ENCODE measurements at regions not wholly inside any gene's neighbourhood (a gene's known extent, or its start where the extent isn't known, plus 50 kb on each side); places are given as distances from the start of the nearest gene placed in this dataset.
"Not testable (repeated sequence)": the region's sequence is repeated elsewhere in the genome, so short reads cannot be mapped to it uniquely, and the experiment has no call there.

GRCh38 chr14:45947830-45948229 lies 694.8 kb upstream of the MIS18BP1 start:
- TF ChIP-seq, protein P1, sequence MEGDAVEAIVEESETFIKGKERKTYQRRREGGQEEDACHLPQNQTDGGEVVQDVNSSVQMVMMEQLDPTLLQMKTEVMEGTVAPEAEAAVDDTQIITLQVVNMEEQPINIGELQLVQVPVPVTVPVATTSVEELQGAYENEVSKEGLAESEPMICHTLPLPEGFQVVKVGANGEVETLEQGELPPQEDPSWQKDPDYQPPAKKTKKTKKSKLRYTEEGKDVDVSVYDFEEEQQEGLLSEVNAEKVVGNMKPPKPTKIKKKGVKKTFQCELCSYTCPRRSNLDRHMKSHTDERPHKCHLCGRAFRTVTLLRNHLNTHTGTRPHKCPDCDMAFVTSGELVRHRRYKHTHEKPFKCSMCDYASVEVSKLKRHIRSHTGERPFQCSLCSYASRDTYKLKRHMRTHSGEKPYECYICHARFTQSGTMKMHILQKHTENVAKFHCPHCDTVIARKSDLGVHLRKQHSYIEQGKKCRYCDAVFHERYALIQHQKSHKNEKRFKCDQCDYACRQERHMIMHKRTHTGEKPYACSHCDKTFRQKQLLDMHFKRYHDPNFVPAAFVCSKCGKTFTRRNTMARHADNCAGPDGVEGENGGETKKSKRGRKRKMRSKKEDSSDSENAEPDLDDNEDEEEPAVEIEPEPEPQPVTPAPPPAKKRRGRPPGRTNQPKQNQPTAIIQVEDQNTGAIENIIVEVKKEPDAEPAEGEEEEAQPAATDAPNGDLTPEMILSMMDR (IDR thresholded peaks at IDR 0.05; ENCODE audit: borderline replicate concordance, insufficient read depth, low read depth, low read length), result no peak

GRCh38 chr14:45946251-45946650 lies 693.2 kb upstream of the MIS18BP1 start:
- TF ChIP-seq, protein P1 (IDR thresholded peaks at IDR 0.05; ENCODE audit: borderline replicate concordance, insufficient read depth, low read depth, low read length), result no peak
- no peak overlapping the region for H3K4me3 ChIP-seq (ENCODE audit: low read depth, low read length)

More at GRCh38 chr14:45947830-45948229, 694.8 kb upstream of the MIS18BP1 start:
- H3K4me3 ChIP-seq (ENCODE audit: low read depth, low read length), result no peak overlapping the region

GRCh38 chr14:45940318-45940717 lies 687.3 kb upstream of the MIS18BP1 start:
- no peak overlapping the region for H3K4me3 ChIP-seq (ENCODE audit: low read depth, low read length)
- TF ChIP-seq, protein P1 (IDR thresholded peaks at IDR 0.05; ENCODE audit: borderline replicate concordance, insufficient read depth, low read depth, low read length), result no peak

DNA sequence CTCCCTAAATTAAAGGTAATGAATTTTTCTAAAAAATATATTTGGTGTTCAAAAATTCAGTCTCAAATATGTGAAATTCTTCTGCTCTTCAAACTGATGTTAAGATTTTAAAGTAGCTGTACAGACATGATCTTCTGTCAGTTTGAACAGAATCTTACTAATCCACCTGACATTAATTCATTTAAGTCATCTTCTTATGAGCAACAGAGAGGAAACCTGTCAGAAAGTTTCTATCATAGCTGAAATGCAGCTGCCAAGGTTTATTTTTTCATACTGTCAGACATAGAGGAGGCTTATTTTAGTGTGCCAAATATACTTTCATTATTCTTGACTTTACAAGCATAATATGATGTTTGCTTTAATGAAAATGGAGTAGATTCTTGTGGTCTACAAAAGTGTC lies 686.6 kb upstream of the MIS18BP1 start:
- TF ChIP-seq, protein P1 (IDR thresholded peaks at IDR 0.05; ENCODE audit: borderline replicate concordance, insufficient read depth, low read depth, low read length), result no peak
- no peak overlapping the region for H3K4me3 ChIP-seq (ENCODE audit: low read depth, low read length)

GRCh38 chr14:45919995-45920394 lies 667.0 kb upstream of the MIS18BP1 start:
- not testable (repeated sequence) for H3K4me3 ChIP-seq (ENCODE audit: low read depth, low read length)

GRCh38 chr14:45916340-45916953 lies 663.4 kb upstream of the MIS18BP1 start:
- TF ChIP-seq, protein P1 (IDR thresholded peaks at IDR 0.05; ENCODE audit: borderline replicate concordance, insufficient read depth, low read depth, low read length), result no peak
- H3K4me3 ChIP-seq (ENCODE audit: low read depth, low read length), result no peak overlapping the region

DNA sequence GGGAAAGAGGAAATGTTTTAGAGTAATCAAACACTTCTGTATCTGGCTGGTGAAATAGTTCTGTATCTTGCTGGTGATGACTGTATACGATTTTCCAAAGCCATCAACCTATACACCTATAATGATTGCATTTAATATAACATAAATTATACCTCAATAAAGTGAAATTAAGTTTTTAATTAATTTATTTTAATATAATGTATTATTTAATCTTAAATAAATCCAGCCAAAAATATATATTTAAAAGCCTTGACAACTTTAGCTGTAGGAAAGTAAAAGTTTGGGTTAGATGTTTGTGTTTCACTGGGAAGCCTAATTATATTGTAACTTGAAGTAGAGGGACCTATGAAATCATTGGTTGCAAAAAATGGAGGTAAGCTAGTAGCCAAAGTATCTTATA lies 654.8 kb upstream of the MIS18BP1 start:
- TF ChIP-seq, protein P1 (IDR thresholded peaks at IDR 0.05; ENCODE audit: borderline replicate concordance, insufficient read depth, low read depth, low read length), result no peak
- H3K4me3 ChIP-seq (ENCODE audit: low read depth, low read length), result no peak overlapping the region

Measured in GM12875 (cell line).